CD4-positive, alpha-beta T cell treated with Interferon gamma for 1 hour (primary cell): ENCODE measurements at regions not wholly inside any gene's neighbourhood (a gene's known extent, or its start where the extent isn't known, plus 50 kb on each side); places are given as distances from the start of the nearest gene placed in this dataset.
A peak's percentile ranks its signal among the peaks of the same experiment; 100 is the strongest.

Source experiments
- DNase-seq: peaks from one replicate; pipeline ENCODE4 v3.0.0-alpha.2; 2020

DNA sequence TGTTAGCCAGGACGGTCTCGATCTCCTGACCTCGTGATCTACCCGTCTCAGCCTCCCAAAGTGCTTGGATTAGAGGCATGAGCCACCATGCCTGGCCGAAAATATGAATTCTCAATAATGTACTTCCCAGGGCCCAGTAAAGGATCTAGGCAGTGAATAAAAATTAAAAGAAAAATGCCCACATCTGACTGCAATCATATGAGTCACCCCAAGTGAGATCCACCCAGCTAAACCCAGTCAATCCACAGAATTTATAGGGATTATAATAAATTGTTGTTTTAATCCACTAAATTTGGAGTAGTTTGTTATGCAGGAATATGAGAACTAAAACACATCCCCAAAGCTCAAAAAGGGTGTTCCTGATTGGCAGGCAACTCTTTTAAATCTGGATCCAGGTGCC is 93.5 kb upstream of the STK39 start:
- DNase-seq = no peak

DNA sequence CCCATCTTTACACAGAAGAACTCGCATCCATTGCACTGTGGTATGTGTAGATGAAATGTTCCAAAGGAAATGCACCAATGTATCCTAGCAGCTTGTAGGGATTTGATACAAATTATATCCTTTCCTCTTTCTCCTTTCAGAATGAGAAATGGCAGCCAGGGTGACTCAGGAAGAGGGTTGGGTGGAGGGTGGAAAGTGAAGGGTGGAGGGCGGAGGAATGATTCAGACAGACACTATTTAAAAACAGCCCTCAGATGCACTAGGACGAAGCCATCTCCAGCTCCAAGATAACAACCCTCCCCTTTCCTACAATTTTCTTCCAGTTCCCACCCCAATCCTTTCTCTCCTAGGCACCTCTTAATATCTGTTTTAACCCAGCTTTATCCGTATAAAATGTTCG is 96.2 kb upstream of the STK39 start:
- no peak for DNase-seq

DNA sequence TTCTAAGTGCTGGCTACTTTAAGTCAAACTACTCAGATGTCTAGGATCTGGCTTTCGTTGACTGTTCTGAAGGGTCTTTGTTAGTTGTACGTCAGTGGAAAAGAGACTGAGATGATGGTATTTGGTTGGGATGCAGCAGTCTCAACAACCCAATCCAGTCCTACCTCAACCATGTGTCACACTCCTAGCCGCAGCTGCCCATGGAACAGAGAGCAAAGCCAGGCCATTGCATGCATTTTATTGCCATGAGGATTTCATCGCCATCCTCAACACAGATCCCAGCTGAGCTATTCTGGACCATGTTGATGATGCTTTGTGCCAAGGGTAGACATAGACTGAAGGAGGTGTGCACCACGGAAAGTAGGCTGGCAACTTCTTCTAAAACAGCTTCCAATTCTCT is 97.3 kb upstream of the STK39 start:
- no peak for DNase-seq

DNA sequence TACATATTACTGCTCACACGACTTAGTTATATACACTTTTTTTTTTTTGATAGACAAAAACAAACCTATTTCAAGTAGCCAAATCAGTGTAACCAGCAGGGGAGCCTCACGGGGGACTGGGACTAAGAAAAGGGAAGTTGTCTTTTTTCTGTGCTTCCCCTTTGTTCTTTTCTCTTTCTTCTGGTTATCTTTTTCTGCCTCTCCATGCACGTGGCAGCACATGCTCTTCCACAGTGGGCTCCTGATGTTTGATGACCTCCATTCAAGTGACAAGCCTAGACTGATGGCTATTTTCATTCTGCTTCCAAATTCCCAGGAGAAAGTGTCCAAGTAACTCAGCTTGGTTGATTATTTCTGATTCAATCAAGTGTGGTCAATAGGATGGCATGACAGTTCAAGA is 98.2 kb upstream of the STK39 start:
- DNase-seq = no peak

DNA sequence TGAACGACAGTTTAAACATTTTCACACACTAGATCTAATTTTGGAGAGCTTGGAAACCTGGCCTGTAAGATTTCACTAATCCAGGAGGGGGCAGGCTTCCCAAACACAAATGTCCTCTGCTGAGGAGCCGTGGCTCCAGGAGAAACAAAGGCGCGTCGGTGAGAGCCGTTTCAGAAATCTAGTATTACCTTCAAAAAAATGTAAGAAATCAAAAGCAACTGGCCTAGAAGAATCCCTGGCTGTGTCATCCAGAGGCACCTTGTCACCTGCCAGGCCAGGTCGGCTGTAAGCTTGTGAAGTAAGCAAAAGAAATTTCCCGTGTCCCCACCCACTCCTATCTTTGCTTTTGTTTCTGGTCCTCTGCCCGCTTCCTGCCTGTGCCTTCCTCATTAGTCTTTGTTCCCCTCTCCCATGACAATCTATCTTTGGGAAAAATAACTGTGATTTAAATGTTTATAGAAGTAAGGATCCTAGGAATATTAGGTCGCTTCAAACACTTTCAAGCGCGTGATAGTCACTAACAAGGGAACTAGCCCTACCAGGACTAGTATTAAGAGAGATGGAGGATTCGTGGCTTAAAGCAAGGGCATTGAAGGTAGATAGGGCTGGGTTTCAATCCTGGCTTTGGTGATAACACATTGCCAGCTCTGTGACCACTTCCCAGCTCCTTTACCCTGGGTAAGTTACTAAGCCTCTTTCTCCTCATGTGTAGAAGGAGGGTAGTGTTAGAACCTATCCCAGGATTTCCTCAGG is 99.5 kb upstream of the STK39 start:
- peak; percentile 62 for DNase-seq

DNA sequence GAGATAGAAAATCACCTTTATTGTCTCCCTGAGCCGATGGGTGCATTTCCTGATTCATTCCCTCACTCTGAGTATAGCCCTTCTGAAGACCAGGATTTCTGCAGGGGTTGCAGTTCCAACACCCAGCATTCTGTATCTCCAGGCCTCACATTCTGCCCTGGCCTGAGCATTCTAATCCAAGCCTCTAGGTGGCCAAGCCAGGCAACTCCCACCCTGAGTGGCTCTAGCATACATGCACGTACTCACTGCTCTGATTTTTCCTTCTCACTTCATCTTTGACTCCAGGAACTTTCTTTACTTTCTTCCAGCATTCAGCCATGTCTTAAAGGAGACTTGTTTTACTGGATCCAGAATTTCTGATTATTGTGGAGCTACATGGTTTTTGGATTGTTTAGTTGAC is 100.7 kb upstream of the STK39 start:
- DNase-seq = no peak

DNA sequence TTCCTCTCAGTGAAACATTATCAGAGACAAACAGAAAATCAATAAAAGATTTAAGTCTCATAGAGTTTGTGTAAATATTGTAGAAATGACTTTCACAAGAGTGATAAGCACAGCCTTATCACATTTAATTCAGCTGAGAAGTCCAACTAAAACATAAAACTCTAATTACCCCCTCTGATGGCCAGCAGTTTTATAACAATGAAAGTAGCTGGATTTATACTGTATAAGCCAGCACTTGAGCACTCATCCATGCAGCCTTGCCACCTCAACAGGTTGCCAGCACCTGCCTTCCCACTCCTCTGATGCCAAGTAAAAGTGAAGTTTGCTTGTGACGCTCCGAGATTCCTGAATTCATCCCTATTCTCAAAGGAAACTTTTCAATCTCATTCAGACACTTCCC is 103.0 kb upstream of the STK39 start:
- no peak for DNase-seq

DNA sequence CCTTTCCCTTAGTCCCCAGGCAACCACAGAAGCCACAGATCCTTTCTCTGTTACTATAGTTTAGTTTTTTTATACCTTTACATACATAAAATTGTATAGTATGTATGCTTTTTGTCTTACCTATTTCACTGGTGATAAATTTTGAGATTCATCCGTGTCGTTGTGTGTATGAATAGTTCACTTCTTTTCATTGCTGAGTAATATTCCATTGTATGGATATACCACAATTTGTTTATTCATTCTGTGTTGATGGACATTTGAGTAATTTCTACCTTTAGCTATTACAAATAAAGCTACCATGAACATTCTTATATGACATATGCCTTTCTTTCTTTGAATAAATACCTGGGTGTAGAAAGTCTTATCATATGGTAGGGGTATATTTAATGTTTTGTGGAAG is 102.8 kb upstream of the CERS6 start:
- no peak for DNase-seq

DNA sequence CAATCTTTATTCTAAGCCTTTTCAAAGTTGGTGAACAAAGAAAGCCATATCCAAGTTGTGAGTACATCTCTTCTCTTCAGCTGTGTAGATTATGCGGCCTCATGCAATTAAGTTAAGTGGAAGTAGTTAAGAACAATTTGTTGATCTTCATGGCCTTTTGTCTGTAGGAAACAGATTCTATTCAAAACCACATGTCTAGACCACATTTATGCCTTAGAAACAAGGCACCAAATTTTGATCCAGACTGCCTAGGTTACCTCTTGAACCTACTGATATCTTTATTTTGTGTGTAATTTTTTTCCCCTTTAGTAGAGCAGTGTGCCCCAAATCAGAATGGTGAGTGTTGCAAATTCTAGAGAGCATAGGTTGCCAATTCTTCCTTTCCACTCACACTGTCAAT is 101.6 kb upstream of the CERS6 start:
- no peak for DNase-seq

DNA sequence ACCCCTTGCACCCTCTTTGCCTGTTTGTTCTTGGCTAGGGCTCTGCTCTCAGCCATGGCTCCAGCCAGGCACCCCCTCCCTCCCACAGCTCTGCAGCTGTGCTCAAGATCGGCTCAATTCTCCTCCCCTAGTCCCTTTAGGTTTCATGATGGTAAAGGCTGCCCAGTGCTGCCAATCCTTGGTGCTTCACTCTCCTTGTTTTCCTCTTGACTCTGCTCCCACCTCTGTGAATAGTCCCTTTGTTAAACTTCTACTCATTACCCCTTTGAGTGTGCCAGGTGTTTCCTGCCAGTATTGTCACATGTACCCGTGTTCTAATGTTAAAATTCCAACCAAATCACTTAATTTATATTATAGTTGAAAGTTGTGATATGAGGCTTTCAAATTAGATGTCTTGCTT is 101.0 kb upstream of the CERS6 start:
- DNase-seq = no peak

DNA sequence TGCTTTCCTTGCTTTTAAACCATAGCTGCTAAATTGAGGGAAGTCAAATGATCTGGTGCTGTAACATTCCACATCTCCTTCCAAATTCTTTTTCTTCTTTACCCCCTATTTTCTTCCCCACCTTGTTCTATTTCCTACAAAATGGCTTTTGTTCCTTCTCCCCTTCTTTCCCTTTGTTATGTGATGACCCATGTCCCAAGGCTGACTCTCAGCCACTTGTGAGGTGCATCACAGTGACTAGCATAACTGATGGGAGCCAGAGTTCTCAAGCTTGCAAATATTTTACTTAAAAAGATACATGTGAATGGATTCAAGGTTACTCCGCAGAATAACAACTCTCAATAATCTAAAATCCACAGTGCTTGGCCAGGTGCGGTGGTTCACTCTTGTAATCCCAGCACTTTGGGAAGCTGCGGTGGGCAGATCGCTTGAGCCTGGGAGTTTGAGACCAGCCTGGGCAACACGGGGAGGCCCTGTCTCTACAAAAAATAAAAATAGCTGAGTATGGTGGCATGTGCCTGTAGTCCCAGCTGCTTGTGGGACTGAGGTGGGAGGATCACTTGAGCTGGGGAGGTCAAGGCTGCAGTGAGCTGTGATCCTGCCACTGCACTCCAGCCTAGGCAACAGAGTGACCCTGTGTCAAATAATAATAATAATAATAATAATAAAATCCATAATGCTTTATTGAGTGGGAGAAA is 100.1 kb upstream of the CERS6 start:
- no peak for DNase-seq

DNA sequence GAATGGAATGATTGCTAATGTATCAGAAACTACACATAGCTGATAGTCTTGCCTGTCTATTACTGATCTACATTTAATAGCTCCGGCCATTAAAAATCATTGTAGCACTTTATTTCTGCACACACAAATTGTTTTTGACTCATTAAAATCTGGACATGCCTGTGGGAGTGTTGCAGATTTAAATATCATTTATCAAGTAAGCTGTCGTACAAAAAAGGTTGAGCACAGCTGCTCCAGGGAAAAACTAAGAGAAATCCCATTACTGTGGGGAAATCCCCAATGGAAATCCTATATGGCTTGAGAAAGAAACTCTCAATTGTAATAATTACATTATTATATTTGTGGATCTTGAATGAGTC is 99.6 kb upstream of the CERS6 start:
- no peak for DNase-seq

DNA sequence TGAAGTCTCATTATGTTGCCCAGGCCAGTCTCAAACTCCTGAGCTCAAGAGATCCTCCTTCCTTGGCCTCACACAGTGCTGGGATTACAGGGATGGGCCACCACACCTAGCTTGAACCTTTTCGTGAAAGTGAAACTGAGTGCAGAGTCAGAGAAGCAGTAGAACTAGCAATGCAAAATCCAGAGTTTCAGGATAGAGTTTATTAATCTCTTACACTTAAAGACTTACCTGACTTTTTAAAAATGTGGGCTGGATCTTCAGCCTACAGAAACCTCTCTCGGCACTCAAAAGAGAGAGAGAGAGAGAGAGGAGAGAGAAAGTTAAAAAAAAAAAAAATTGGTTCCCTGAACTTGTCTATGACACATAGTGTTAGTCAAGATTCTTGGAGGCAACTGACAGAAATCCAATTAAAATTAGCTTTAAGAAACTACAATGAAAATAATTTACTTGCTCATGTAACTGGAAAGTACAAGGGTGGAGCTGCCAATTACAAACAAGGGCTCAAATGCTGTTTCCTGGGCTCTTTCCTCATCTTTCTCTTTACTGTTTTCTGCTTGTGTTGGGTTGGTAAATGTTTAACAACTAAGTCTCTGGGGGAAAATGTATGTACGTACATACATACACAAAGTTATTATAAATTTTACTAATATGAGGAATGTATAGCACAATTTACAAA is 98.1 kb upstream of the CERS6 start:
- no peak for DNase-seq

DNA sequence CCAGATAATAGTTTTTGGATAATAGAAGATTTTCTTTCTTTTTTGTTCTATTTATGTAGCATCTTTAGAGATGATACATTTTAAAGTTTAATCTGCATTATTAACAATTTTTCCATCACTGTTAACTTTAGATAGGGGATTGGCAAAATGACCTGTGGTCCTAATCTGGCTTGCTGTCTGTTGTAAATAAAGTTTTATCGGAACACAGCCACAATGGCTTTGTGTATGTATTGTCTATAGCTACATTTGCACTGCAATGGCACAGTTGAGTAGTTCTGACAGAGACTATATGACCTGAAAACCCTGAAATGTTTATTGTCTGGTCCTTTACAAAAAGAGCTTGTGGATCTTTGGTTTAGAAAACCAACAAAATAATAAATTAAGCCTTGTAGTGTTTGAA is 97.0 kb upstream of the CERS6 start:
- DNase-seq = no peak

DNA sequence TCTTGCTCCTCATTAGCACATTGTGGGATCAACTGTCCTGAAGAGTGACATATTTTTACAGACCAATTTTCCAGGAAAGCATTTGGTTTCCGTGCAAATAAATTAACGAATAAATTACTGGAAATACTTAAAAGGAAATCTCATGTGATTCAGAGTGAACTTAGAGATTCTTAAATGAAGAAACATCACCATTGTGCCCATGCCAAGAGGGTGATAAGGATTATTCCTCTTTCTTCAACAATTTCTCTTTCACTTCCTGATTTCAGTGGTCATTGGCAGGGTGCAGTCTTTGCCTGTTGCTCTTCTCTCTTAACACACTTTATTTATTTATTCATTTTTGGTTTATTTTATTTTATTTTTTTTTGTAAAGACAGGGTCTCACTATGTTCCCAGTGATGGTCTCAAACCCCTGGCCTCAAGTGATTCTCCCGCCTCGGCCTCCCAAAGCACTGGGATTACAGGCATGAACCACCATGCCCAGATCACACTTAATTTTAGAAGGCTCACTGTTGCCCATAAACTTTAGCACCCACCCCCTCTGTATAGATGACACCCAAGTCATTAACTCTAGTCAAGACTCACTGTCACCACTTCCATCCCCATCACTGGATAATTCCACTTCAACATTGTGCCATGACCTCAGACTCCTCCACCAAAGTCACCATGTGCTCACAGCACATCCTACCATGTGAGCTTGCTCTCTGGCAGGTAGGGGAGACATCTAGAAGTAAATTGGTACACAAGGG is 92.6 kb upstream of the CERS6 start:
- no peak for DNase-seq

DNA sequence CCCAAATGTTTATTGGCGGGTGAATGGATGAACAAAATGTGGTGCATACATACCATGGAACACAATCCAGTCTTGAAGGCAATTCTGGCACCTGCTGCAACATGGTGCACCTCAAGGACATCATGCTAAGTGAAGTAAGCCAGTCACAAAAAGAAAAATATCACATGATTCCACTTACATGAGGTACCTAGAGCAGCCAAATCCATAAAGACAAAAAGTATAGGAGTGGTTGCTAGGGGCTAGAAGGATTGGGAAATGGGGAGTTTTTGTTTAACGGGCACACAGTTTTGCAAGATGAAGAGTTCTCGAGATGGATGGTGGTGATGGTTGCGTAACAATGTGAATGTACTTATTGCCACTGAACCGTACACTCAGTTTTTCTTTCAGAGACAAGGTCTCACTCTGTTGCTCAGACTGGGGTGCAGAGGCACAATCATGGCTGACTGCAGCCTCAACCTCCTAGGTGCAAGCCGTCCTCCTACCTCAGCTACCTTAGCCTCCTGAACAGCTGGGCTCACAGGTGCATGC is 90.9 kb upstream of the CERS6 start:
- no peak for DNase-seq

DNA sequence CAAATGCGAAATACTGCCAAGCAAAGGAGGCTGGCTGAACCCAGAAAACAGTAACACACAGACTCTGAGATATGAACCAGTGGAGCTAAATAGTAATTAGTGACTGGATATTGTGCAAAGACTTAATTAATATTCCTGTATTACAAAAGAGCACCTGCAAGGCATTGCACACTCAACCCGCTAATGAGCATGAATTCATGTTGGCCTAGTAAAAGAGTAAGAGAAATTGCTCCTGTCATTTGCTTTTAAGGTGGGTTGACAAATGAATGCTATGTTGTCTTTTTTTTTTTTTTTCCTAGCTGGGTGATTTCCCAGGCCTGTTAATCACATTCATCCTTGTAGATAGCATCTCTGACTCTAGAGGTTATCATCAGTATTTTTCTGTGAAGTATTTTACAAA is 87.0 kb upstream of the CERS6 start:
- no peak for DNase-seq

DNA sequence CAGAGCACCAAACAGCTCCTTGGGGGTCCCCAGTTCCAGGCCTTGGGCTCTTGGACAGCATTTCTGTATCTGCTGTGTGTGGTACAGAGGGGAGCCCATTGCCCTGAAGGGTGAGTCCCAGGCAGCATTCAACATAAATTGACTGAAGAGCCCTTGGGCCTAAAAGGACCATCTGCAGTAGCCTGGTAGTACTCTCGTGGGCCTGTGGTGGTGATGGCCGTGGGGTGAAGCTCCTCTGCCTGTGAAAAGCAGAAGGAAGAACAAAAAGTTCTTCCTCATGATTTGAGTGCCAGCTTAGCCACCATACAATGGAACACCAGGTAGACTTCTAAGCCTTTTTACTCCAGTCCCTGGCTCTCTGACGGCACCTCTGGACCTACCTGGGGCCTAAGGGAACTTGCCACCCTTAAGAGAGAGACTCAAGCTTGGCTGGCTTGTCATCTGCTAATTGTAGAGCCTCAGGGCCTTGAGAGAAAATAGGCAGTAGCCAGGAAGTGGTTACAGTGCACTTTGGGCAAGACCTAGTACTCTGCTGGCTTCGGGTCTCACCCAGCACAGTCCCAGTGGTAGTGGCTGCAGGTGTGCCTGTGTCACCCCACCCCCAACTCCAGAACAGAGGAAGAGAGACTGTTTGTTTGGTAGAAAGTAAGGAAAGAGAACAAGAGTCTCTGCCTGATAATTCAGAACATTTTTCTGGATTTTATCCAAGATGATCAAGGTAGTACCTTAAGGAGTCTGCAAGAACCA is 84.6 kb upstream of the CERS6 start:
- DNase-seq = no peak

DNA sequence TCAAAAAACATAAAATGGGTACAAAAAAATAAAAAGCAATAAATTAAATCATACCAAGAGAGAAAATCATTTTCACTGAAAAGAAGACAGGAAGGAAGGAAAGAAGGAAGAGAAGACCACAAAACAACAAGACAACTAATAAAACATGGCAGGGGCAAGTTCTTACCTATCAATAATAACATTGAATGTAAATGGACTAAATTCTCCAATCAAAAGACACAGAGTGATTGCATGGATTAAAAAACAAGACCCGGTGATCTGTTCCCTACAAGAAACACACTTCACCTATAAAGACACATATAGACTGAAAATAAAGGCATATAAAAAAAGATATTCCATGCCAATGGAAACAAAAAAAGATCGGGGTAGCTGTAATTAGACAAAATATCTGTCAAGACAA is 82.6 kb upstream of the CERS6 start:
- no peak for DNase-seq

DNA sequence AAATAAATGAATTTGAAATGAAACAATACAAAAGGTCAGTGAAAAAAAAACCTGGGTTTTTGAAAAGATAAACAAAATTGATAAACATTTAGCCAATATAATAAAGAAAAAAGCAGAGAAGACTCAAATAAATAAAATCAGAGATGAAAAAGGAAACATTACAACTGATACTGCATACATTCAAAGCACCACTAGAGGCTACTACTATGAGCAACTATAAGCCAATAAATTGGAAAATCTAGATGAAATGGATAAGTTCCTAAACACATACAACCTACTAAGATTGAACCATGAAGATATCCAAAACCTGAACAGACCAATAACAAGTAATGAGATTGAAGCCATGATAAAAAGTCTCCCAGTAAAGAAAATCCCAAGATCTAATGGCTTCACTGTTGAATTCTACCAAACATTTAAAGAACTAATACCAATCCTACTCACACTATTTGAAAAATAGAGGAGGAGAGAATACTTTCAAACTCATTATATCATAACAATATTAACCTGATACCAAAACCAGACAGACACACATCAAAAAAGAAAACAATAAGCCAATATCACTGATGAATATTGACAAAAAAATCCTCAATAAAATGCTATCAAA is 80.8 kb upstream of the CERS6 start:
- DNase-seq = no peak

DNA sequence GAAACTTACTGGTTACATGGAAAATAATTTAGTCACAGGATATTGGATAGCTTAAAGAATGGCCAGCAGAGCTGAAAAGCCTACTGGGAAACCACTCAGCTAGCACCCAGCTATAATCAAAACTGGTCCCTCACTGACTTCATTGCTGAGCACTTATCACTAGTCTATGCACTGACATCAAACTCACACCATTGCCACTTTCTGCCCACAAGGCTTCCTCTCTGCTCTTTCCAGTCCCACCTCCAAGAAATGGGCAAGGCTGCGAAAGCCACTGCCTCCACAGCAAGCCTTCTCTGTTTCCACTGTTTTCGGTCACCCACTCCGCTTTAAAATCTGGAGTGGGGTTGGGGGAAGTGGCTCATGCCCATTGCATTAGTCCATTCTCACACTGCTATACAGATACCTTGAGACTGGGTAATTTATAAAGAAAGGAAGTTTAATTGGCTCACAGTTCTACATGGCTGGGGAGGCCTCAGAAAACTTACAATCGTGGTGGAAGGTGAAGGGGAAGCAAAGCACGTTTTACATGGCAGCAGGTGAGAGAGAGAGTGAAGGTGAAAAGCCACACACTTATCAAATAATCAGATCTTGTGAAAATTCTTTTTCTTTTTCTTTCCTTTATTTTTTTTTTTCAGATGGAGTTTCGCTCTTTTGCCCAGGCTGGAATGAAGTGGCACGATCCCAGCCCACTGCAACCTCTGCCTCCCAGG is 77.0 kb upstream of the CERS6 start:
- peak; percentile 33 for DNase-seq

DNA sequence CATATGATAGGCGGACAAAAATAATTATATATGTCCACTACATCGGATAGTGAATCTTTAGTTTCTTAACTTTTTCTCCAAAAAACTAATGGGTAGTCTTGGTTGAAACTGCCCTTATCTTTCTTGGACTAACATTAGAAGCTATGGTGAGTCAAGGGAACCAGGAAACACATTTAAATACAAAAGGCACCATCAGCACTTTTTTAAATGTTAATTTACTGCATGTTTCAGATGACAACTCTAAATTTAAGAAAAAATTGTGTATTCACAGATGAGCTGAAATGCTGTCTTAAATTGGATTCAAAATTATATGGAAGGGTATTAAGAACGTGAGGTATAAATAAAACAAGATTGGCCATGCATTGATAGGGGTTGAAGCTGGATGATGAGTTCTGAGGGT is 75.6 kb upstream of the CERS6 start:
- no peak for DNase-seq
